GM19239 (cell line): ENCODE measurements at regions not wholly inside any gene's neighbourhood (a gene's known extent, or its start where the extent isn't known, plus 50 kb on each side); places are given as distances from the start of the nearest gene placed in this dataset.
"Not testable (repeated sequence)": the region's sequence is repeated elsewhere in the genome, so short reads cannot be mapped to it uniquely, and the experiment has no call there.

Experiments
- DNase-seq: peaks from one replicate; pipeline ENCODE4 v3.0.0; 2011; ENCODE audit warnings: low spot score; ENCODE audit not compliant: insufficient read length
- FAIRE-seq: peaks from 2 replicates; lab custom pipeline; 2011; peaks lifted over from hg19 to GRCh38; lab: Jason Lieb, UNC

- FAIRE-seq (no peak), DNase-seq (peak; percentile 97)
Observed at GRCh38 chr10:29735628-29736365, 101.0 kb upstream of the SVIL start.

- no peak for FAIRE-seq
Observed at GRCh38 chr10:29734962-29735627, 100.3 kb upstream of the SVIL start.

GRCh38 chr10:29734640-29734961, 99.8 kb upstream of the SVIL start:
- FAIRE-seq (no peak), DNase-seq (no peak)

More at GRCh38 chr10:29734962-29735627, 100.3 kb upstream of the SVIL start:
- peak; percentile 63 for DNase-seq

GRCh38 chr10:29733323-29733722, 98.6 kb upstream of the SVIL start:
- FAIRE-seq = no peak
- no peak for DNase-seq

GRCh38 chr10:29732918-29733317, 98.1 kb upstream of the SVIL start:
- DNase-seq (no peak), FAIRE-seq (no peak)

- DNase-seq (no peak), FAIRE-seq (no peak)
Observed at GRCh38 chr10:29731760-29732159, 97.0 kb upstream of the SVIL start.

GRCh38 chr10:29730969-29731368, 96.2 kb upstream of the SVIL start:
- no peak for FAIRE-seq
- DNase-seq = no peak

GRCh38 chr10:29730458-29730857, 95.7 kb upstream of the SVIL start:
- FAIRE-seq (no peak), DNase-seq (no peak)

- FAIRE-seq (no peak), DNase-seq (no peak)
Observed at GRCh38 chr10:29728541-29729049, 93.8 kb upstream of the SVIL start.

GRCh38 chr10:29725927-29726326, 91.2 kb upstream of the SVIL start:
- DNase-seq, FAIRE-seq: not testable (repeated sequence)

- FAIRE-seq (no peak), DNase-seq (no peak)
Observed at GRCh38 chr10:29725133-29725720, 90.5 kb upstream of the SVIL start.

- FAIRE-seq (no peak), DNase-seq (no peak)
Observed at GRCh38 chr10:29723726-29724125, 89.0 kb upstream of the SVIL start.

- DNase-seq (no peak), FAIRE-seq (no peak)
Observed at GRCh38 chr10:29722777-29723176, 88.0 kb upstream of the SVIL start.

GRCh38 chr10:29720149-29720548, 85.4 kb upstream of the SVIL start:
- DNase-seq = no peak
- no peak for FAIRE-seq

GRCh38 chr10:29719281-29719675, 84.5 kb upstream of the SVIL start:
- DNase-seq (no peak), FAIRE-seq (no peak)

- no peak for DNase-seq
- FAIRE-seq = no peak
Observed at GRCh38 chr10:29715296-29715695, 80.5 kb upstream of the SVIL start.

GRCh38 chr10:29714096-29714874, 79.5 kb upstream of the SVIL start:
- FAIRE-seq (no peak), DNase-seq (no peak)

GRCh38 chr10:29713450-29713849, 78.7 kb upstream of the SVIL start:
- no peak for DNase-seq
- FAIRE-seq = no peak

- DNase-seq (no peak), FAIRE-seq (no peak)
Observed at GRCh38 chr10:29712108-29712507, 77.3 kb upstream of the SVIL start.

- FAIRE-seq (no peak), DNase-seq (no peak)
Observed at GRCh38 chr10:29710128-29710527, 75.4 kb upstream of the SVIL start.
